ENCODE measurements at regions not wholly inside any gene's neighbourhood (a gene's known extent, or its start where the extent isn't known, plus 50 kb on each side); places are given as distances from the start of the nearest gene placed in this dataset.

- no peak for TF ChIP-seq POLR2A (IDR thresholded peaks at IDR 0.05; ENCODE audit: low read length)
- no peak for TF ChIP-seq GATA1 (IDR thresholded peaks at IDR 0.05; ENCODE audit: low read depth, low read length)
Observed at GRCh38 chr20:19926591-19926990, 90.6 kb upstream of the NAA20 start.
